HPDE6-E6E7 (cell line): ENCODE measurements at regions not wholly inside any gene's neighbourhood (a gene's known extent, or its start where the extent isn't known, plus 50 kb on each side); places are given as distances from the start of the nearest gene placed in this dataset.
"Not testable (repeated sequence)": the region's sequence is repeated elsewhere in the genome, so short reads cannot be mapped to it uniquely, and the experiment has no call there.

Experiments
- DNase-seq: peaks from one replicate; pipeline ENCODE4 v3.0.0; 2011; ENCODE audit warnings: missing footprints; ENCODE audit errors: extremely low spot score

DNA sequence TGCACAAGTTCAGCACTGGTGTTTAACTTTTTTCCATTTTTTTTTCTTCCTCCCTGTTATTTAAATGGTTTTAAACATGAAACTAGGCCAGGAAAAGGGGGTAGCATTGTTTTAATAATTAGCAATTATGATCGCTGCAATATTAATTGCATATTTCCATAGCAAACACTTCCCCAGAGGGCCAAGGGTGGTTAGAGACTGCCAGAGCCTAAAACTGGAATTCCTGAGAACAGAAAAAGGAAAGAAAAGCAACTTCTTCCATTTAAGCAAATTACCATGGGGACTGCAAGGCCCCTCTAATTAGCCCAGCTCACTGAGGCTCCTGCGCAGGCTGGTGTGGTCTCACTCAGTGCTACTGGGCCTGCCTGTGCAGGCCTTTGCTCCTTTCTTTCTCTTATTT lies 201.5 kb downstream of the SMAD2 start:
- DNase-seq = no peak

DNA sequence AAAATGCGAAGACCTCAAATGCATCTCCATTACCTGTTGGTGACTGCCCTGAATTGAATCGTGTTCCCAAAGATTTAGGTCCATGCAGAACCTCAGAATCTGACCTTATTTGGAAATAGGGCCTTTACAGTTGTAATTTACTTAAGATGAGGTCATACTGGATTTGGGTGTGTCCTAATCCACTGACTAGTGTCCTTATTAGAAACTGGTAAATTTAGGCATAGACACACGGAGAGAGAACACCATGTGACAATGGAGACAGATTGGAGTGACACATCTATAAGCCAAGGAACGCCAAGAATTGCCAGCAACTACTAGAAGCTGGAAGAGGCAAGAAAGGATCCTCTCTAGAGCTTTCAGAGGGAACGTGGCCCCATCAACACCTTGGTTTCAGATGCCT lies 203.1 kb downstream of the SMAD2 start:
- no peak for DNase-seq

DNA sequence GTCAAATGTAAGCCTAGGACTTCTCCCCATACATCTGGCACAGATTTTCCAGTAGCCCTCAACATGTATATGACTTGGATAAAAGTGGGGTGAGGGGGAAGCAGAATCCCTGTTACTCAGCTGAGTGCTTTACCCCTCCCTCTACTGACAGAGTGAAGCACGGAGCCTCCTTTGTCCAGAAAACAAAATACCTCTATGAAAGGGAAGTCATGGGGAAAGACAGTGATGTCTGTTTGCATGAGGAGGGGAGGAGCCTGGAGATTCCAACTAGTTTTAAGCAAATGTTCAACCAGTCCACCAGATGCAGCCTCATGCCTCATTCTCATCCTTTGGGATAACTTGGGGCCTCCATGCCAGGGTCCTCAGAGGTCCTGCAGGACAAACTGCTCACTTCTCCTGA lies 203.9 kb downstream of the SMAD2 start:
- DNase-seq = no peak

DNA sequence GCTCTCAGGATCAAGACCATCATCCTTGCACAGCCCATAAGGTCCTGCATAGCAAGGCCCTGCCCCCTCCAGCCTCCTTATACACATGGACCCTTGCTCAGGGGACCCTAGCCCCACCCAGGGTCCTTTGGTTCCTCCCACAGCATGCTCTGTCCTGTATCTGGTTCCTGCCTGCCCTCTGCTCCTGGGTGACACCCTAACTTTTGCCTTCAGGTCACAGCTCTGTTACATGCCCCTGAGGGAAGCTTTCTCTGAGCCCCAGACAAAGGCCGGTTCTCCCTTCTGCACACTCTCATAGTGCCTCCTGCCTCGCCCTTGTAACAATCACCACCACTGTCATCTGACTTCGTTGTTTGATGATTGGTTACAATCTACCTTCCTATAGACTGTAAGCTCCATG lies 204.8 kb downstream of the SMAD2 start:
- no peak for DNase-seq

DNA sequence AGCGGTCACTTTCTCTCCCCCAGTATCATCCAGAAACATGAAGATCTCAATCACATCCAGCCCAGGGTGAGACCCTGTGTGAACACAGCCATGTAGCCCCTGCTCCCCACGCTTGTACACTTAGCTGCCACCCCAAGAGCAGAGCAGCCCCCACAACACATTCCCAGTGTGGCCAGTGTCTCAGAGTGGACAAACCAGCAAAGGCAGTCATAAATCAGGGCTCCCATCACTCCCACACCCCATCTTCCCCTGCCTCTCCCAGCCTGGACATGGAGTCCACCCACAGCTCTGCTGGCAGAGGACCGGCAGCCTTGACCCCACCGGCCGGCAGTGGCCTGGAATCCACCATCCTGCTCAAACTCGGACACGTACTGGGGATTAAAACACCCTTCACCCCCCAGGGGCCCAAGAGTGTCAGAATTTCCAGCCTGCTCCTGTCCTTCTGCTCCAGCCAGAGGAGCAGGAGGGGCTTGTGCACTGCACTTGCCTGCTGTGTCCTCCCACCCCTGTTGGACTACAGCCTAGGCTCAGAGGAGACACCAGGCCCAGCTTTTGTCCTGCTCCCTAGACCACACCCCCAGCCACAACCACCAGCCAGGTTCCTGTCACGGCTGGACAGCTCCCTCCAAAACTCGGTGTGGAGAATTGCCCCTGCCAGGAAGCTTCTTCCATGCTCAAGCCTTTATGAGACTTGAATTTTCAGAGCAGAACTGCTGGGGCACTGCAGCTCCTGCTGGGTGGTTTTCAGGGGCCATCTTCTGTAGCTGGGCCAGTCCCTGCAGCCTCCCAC lies 206.1 kb downstream of the SMAD2 start:
- no peak for DNase-seq

DNA sequence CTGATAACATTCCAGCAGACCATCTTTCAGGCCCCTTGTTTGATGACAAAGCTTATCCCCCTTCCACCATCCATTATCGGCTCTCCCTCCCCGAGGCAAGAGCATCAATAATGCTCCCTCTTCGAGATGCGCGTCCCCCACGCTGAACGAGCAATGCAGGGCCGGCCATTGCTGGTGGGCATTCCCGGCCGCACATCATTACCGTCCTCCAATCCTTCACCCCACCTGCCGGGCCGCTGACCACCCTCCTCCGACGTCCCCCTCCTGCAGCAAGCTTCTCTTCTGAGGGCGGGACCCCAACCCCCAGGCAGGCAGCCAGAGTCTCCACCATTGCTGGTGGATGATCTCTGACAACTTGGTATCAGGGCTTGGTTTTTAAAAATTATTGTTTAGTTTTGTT lies 208.6 kb downstream of the SMAD2 start:
- no peak for DNase-seq

DNA sequence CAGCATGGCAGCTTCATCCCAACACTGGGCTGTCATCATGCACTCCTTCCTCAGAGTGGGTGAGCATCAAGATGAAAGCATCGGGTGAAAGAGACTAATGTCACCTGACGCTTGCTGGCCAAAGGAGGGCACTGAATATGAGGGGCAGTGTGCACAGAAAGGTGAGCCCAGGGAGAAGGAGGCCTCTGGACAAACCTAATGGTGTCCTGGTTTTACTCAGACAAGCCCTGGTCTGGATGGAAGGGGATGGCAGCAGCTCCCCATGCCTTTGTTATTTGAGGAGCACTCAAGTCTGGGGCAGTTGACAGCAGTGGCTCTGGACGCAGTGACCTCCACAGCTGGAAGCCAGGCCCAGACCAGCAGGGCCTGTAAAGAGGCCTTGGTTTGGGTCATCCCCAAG lies 209.7 kb downstream of the SMAD2 start:
- no peak for DNase-seq

DNA sequence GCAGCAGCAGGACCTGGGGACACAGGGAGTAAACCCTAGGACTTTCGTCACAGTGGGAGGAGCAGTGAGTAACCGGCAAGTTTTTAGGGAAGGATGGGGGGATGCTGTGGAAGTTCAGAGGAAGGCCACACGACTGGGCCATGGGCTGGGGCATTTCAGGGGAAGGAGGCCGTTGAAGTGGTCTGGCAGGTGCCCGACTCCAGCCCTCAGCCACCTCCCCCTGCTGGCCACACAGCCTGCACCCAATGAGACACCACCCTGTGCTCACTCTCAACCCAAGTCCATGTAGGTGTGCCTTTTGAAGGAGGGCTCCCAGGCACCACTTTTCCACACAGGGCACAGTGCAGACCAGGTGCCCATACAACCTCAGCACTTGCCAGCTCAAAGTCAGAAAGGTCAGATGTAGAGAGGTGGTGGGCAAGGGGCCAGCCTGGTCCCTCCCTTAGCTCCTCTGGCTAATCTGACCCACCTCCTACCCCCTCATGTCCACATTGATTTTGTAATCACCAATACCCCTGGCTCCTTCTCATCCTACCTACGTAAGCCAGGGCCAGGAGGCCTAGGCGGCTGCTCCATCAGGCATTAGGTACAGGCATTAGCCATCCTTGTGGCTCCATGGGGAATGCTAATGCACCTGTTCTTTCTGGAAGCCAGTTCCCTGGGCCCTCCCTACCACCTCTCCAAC lies 211.2 kb downstream of the SMAD2 start:
- DNase-seq = no peak

DNA sequence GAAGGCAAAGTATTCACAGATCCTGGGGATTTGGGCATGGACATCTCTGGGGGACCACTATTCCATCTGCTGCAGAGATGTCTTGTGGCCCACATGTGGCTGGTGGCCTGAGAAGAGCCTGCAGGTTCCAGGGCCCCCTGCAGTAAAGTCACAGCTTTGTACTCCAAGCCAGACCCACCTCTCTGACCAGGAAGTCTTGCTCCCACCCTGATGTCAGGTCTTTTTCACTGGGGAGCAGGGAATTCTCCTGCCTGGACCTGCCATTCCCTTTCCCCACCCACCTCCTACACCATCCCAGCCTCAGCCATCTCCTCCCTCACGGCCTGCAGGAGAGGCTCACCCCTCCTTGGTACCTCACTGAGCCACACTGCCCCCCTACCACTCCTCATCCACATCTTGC lies 211.8 kb downstream of the SMAD2 start:
- no peak for DNase-seq

DNA sequence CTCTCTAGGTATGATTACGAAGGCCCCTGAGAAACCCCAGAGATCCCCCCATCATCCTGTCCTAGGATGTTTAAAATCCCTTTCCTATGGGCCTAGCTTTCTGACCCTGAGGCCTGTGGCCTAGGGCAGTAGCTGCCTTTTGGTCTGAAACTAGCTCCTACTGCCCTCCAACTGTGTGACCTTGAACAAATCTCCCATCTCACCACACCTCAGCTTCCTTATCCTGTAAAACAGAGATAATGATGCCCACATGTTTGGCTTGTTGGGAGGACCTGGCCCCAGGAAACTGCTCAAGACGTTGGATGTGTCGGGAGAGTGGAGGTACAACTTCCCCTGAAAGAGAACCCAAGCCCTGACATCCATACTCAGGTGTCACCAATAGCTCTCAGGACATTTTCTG lies 213.2 kb downstream of the SMAD2 start:
- DNase-seq = no peak

DNA sequence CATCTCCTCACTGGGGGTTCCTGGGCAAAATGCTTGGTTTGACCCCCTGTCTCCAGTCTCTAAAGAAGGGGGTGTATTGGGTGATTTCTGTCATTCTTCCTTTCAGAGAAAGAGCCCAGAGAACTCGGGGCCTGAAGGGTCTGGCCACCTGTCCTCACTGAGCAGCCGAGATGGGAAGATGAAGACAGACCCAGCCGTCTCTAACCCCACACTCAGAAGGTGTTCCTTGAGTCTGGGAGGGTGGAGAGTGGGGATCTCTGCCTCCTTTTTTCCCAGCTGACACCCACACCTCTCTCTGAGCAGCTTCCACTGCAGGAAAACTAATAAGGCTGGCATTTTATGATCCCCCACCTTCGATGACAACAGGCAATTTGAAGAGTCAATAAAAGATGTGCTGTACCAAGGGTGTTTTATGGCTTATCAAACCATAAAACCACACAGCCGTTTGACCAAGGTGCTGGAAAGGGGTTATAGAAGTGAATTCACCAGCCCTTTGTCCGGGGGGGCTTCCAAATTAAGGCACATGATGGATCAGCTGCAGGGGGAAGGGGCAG lies 213.8 kb downstream of the SMAD2 start:
- no peak for DNase-seq

DNA sequence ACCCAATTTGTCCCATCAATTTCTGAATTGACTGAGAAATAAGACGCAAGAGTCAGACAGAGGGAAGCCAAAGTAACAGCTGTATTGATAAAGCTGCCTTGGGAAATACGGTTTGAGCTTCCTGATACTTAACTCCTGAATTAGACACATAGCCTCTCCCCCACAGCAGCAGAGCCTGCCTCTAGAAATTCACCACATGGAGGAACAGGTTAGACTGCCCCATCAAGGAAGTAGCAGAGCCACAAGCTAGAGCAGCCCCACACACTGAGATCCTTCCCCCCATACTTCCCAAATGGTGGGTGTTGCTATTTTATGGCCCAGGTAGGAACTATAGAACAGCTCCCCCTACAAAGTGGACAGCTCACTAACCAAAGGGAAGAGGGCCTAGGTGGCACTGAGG lies 220.0 kb downstream of the SMAD2 start:
- DNase-seq = no peak

DNA sequence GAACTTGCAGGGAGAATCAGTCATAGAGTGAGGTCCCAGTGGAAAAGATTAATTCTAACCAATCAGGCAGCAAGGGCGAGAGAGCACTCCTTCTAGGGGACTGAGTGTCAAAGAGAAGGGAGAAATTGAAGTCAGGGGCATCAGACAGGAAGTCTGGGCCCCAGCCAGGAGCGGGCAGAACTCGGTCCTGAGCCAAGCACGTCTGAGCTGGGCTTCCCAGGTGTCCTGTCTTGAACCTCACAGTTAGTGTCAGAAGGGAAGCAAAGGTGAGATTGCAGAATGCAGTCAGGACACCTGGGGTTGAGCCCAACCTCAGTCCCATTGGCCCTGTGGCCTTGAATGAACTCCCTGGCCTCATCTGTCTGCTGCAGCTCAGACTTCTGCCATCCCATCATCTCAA lies 220.9 kb downstream of the SMAD2 start:
- no peak for DNase-seq

DNA sequence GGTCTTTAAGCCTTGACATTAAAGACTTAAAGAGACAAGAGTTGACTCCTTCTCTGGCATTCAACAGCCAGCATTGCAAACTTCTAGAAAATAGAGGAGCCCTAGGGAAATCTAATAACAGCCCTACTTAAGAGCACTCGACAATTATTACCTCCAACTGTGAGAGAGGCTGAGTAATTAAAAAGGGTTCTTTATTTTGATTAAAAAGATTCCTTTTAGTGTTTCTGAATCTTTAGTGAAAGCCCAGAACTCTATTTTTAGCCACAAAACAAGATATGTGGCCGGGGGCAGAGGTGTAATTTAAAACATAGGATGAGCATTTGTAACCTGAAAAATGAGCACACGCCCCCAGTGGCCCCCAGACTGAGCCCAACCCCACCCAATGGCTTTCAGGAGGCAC lies 222.3 kb downstream of the SMAD2 start:
- DNase-seq = no peak

DNA sequence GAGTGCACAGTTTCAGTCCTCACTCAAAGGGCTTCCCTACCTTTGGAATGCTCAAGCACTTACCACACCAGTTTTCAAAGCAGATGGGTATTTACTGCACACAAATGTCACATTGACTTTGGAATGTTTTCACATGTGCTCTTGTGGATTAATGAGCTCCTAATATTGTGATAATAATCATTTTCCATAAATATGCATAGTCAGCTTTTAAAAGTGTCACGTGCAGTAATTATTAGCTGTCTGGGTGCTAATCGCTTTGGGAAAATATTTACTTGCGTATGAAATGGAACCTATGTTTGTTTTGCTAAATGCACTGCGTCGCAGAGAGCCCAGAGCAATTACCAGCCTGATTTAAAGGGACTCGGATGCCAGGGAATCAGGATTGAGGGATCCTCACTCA lies 229.3 kb downstream of the SMAD2 start:
- DNase-seq = no peak

DNA sequence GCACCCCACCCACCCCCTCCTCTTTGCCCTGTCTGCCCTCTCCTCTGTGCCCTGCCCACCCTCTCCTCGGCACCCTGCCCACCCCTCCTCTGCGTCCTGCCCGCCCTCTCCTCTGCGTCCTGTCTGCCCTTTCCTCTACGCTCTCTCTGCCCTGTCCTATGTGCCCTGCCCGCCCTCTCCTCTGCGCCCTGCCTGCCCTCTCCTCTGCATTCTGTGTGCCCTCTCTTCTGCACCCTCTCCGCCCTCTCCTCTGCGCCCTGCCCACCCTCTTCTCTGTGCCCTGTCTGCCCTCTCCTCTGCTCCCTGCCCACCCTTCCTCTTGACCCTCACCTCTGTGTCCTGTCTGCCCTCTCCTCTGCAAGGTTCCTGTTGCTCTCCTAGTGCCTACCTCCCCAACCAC lies 233.6 kb downstream of the SMAD2 start:
- no peak for DNase-seq

DNA sequence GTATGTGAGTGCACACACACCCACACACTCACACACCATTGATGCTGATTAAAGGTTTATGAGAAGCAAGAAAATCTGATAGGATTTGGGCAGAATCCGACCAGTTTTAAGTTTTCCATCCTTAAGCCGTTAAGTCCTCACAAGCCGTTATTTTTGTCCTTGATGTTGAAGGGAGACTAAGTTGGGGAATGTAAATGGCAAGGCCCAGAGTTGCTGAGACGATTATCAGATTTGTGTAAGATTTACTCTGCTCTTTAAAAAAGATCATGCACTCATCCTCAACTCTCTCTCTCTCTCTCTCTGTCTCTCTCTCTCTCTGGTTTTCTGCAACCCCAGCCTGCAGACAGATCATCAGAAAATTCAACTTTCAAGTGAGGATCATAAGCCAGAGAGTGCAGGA lies 238.8 kb downstream of the SMAD2 start:
- no peak for DNase-seq

DNA sequence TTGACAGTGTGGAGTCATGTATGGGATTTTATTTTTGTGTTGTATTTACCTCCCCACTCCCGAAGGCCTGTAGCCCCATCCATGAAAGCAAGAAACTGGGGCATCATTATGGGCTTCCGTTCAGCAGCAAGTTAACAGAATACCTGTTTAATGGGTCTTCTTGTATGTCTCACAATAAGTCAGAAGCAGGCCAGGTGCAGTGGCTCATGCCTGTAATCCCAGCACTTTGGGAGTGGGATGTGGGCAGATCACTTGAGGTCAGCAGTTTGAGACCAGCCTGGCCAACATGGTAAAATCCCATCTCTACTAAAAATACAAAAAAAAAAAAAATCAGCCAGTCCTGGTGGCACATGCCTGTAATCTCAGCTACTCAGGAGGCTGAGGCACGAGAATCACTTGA lies 239.7 kb downstream of the SMAD2 start:
- DNase-seq = not testable (repeated sequence)

DNA sequence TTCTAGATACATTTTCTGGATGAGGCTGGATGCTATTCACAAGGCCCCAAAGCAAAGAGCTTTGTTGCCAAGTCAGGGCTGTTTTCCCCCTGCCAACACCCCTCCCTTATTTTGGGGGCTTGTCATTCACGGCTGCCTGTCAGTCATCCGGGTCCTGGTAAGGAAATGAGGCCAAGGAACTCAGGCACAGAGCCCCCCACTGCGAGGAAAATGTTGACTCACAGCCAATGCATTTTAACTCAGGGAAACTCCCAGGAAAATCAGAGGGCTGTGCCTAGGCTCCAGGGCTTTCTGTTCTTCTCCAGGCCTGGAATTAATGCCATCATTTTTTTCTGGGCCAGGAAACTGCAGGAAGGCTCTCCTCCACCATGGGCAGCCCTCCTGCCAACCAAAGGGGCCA lies 241.1 kb downstream of the SMAD2 start:
- no peak for DNase-seq

DNA sequence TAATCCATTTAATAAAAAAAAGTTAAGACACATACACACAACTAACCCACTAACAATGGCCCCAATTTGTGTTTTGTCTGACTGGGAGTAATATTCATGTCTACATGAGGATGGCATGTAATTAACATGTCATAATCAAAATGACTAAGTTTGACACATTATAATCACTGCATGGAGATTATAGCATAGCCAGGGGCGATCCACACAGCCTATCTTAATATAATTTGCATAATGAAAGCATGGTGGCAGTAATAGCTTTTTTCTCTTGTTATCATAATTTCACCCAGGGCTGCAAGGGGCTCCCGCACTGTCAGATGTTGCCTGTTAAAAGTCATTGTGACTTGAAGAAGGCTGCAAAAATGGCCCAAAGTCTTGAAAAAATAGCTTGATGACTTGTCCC lies 243.7 kb downstream of the SMAD2 start:
- DNase-seq = no peak

DNA sequence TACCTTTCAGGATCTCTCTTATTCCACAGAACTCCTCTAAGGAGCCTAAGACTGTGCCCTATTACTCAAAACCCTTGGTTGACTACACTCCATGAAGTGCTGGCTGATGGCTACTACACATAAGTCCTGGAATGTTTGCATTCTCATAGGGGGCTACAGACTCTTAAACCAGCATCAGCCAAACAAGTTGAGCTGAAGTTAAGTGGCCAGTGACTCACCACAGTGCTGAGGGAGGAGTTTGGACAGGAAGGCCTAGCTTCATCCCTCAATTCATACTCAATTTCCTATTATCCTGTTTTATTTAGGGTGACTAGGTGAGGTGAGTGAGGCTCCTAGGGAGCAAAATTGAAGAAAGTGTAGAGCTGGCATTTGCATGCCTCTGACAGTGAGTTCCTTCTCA lies 246.7 kb downstream of the SMAD2 start:
- no peak for DNase-seq

DNA sequence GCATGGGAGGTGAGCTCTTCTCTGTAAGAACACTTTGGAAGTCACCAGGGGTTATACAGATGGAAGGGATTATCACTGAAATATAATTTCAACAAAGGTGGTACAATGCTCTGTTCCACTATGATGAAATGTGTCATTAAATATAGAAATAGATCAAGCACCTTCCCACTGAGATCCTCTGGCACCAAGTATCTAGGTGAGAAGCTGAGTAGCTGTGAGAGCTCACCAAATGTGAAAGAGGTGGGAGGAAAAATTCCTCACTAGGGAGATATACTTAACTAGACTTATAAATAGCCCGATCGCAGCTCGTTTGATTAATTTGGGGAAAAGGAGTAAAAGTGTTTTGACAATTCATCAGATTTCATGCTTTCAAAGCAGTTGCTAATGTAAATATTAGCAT lies 247.6 kb downstream of the SMAD2 start:
- DNase-seq = no peak

DNA sequence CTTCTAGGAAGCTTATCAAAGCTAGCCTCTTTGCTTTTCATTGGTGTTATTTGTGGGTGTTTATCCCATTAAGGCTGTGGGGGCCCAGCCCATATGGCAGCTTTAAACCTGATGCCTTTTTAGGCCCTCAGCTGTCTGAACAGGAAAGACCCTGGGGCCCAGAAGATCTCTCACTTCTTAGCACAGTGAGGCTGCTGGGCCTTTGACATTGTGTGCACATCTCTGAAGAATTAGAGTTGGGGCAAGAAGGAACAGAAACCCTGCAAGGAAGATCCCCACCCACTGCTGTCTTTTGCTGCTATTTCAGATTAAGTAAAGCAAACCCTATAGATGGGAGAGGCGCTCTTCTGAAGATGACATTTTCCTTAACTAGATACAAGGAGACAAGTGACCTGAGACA lies 250.0 kb downstream of the SMAD2 start:
- DNase-seq = no peak
